Astrocyte of the spinal cord (primary cell): ENCODE measurements at regions not wholly inside any gene's neighbourhood (a gene's known extent, or its start where the extent isn't known, plus 50 kb on each side); places are given as distances from the start of the nearest gene placed in this dataset.

Experiments
- DNase-seq: peaks from one replicate; pipeline ENCODE4 v3.0.0; 2011; ENCODE audit warnings: low read depth, low spot score
- H3K4me3 ChIP-seq: 2 replicates; pipeline ENCODE4 v1.5.1; 2011; ENCODE audit warnings: low read depth, mild to moderate bottlenecking, low read length, moderate library complexity
- in situ Hi-C: cut with HindIII; loops from 2 replicates; pipeline ENCODE4 v1.10.0; 2017; ENCODE audit warnings: low sequenced_read_pairs
- TF ChIP-seq, protein P1 (sequence below): IDR thresholded peaks from 2 replicates; pipeline ENCODE4 v1.5.1; 2012; ENCODE audit warnings: low read depth, mild to moderate bottlenecking, low read length, inconsistent platforms

- no peak overlapping the region for H3K4me3 ChIP-seq
- in situ Hi-C loops, result no loop called here
- TF ChIP-seq, protein P1, sequence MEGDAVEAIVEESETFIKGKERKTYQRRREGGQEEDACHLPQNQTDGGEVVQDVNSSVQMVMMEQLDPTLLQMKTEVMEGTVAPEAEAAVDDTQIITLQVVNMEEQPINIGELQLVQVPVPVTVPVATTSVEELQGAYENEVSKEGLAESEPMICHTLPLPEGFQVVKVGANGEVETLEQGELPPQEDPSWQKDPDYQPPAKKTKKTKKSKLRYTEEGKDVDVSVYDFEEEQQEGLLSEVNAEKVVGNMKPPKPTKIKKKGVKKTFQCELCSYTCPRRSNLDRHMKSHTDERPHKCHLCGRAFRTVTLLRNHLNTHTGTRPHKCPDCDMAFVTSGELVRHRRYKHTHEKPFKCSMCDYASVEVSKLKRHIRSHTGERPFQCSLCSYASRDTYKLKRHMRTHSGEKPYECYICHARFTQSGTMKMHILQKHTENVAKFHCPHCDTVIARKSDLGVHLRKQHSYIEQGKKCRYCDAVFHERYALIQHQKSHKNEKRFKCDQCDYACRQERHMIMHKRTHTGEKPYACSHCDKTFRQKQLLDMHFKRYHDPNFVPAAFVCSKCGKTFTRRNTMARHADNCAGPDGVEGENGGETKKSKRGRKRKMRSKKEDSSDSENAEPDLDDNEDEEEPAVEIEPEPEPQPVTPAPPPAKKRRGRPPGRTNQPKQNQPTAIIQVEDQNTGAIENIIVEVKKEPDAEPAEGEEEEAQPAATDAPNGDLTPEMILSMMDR, result no peak
- no peak for DNase-seq
These were observed 58.4 kb downstream of the SLC25A47 start for GRCh38 chr14:100381395-100382105.

DNA sequence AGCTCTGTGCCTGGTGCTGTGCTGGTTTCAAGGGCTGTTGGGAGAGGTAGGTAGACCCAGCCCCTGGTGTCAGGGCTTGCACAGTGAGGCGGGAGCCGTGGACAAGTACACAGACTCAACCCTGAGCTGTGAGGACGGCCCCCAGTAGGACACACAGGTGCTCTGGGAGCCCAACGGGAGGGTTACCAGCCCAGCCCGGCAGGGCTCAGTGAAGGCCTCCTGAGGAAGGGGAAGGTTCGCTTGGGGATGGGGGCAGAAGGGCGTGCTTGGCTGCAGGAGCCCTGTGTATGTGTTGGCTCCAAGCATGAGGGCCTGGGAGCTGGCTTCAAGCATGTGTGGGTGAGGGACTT, 58.9 kb downstream of the SLC25A47 start:
- in situ Hi-C loops, result no loop called here
- no peak for DNase-seq

DNA sequence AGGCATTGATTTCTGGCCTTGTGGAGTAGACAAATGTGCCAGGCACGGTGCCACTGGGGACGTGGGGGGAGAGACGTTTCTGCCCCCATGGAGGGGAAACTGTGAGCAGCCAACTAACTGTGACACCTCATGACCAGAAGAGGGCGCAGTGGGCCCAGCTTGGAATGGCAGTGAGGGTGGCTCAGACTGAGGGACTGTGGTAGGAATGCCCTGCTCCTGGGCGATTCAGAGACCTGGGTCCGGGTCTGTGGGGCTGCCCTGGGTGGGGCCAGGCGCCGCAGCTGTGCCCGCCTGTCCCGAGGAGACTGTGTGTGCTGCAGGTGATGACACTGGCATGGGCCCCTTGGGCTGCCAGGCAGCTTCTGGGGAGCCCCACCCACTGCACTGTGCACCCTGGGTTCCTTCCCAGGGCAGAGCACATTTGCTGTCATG, 60.6 kb downstream of the SLC25A47 start:
- in situ Hi-C loops, result no loop called here
- H3K4me3 ChIP-seq, result no peak overlapping the region
- TF ChIP-seq, protein P1, result peak; percentile 87
- DNase-seq, result no peak

More for the DNA sequence above, 58.9 kb downstream of the SLC25A47 start:
- TF ChIP-seq, protein P1, result no peak
- H3K4me3 ChIP-seq, result no peak overlapping the region

- no peak for DNase-seq
- TF ChIP-seq, protein P1, result no peak
- H3K4me3 ChIP-seq, result no peak overlapping the region
- in situ Hi-C loops, result no loop called here
These were observed 61.1 kb downstream of the SLC25A47 start for GRCh38 chr14:100384277-100384676.

DNA sequence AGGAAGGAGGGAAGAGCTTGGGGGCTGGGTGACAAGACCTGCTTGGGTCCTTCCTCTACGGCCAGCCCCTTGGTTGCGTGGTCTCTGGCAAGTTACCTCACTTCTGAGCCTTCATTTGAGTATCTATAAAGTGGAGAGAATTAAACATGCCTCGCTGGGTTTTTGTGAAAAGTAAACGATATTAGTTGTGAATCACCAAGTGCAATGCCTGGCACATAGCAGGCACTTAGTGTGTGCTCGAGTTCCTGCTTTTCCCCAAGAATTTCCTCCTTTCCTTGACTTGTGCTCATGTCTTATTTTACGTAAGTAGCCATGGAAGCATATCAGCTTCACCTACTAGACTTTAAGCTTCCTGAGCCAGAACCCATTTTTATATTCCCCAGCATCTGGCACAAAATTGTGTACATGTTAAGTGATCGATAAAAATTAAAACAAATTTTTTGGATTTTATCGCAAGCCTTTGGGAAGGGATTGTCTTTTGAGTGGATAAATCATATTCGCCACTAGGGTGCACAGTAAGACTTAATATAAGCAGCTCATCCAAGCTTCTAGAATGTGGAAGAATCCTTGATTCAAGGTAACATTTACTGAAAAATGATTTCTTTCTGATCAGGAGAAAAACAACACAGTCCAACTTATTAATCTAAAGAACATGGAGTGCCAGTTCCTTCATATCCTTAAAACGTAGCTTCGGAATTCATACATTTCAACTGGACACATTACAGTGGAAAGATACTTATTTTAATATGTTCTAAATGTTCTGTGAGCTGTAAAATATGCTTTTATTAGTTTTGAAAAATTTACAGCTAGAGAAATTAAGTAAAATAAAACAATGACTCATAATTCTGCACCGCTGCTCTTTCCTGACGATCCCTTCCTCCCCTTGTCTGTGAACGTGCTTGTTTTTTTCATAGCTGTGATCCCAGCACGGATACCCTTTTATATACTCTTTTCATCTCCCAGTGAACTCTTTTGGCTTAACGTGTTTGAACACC, 62.0 kb downstream of the SLC25A47 start:
- peak; percentile 81 for DNase-seq
- TF ChIP-seq, protein P1, result peak; percentile 49

DNA sequence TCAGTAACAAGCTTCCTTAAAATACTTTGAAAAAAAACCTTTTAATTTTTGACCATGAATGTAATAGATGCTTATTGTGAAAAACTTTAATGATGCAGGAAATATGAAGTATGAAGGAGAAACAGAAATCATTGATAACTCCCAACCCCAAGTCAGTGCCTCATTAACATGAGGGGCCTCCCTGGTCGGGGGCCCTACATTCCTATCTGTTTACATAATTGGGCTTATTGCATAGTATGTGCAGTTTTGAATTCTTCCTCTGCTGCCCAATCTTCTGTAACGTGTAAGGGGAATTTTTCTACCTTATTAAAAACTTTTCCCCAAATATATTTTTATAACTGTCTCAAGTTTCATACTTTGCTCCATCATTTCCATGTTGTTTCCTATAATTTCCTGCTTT, 63.0 kb downstream of the SLC25A47 start:
- TF ChIP-seq, protein P1, result no peak
- in situ Hi-C loops, result no loop called here
- no peak overlapping the region for H3K4me3 ChIP-seq
- DNase-seq, result no peak

More for the DNA sequence above, 62.0 kb downstream of the SLC25A47 start:
- in situ Hi-C loops, result no loop called here
- no peak overlapping the region for H3K4me3 ChIP-seq
